ENCODE measurements at regions not wholly inside any gene's neighbourhood (a gene's known extent, or its start where the extent isn't known, plus 50 kb on each side); places are given as distances from the start of the nearest gene placed in this dataset.

DNA sequence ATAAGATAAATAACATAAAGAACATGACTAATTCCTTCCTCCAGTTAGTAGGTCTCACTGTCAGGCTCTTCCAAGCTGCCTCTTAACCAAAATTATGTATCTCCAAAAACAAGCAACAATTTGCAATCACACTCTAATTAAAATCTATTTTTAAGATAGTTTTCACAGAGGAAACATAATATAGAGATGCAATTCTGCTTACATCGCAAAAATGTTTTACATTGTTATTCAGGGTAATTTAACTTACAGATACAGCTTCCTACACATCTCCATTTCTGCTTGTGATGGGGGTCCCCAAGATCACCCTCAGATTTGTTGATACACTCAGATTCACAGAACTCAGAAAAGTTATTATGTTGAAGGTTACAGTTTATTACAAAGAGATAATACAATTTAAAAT is 115.5 kb downstream of the DSC3 start:
- no peaks in the 10 kb centered on the region for H3K27me3 Mint-ChIP-seq (ENCODE audit: low read depth)
- no peak overlapping the region for H3K4me2 ChIP-seq (ENCODE audit: insufficient read depth, insufficient read length, low read length)
- TF ChIP-seq, protein P1, sequence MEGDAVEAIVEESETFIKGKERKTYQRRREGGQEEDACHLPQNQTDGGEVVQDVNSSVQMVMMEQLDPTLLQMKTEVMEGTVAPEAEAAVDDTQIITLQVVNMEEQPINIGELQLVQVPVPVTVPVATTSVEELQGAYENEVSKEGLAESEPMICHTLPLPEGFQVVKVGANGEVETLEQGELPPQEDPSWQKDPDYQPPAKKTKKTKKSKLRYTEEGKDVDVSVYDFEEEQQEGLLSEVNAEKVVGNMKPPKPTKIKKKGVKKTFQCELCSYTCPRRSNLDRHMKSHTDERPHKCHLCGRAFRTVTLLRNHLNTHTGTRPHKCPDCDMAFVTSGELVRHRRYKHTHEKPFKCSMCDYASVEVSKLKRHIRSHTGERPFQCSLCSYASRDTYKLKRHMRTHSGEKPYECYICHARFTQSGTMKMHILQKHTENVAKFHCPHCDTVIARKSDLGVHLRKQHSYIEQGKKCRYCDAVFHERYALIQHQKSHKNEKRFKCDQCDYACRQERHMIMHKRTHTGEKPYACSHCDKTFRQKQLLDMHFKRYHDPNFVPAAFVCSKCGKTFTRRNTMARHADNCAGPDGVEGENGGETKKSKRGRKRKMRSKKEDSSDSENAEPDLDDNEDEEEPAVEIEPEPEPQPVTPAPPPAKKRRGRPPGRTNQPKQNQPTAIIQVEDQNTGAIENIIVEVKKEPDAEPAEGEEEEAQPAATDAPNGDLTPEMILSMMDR (conservative IDR thresholded peaks at IDR 0.05) = no peak

More for the DNA sequence above, 115.5 kb downstream of the DSC3 start:
- H3K4me3 Mint-ChIP-seq = no peak overlapping the region
- H3K79me1 ChIP-seq (ENCODE audit: insufficient read depth, low read depth, low read length, poor library complexity, severe bottlenecking) = no peaks in the 10 kb centered on the region
- no peak overlapping the region for H3K9ac ChIP-seq (ENCODE audit: extremely low read depth, insufficient read length, low read length)
- no peaks in the 10 kb centered on the region for H3K9me3 ChIP-seq (ENCODE audit: control insufficient read depth, low read depth, low read length)
- no peak overlapping the region for H2AFZ ChIP-seq (ENCODE audit: low read length)
- no peaks in the 10 kb centered on the region for H3K79me2 ChIP-seq (ENCODE audit: insufficient read depth, low read length)
- no peak overlapping the region for H2BK15ac ChIP-seq (ENCODE audit: low read depth, low read length)
- no peak for DNase-seq
- no peaks in the 10 kb centered on the region for H3K23me2 ChIP-seq (ENCODE audit: insufficient read length, low read depth, low read length, poor library complexity, severe bottlenecking)
- H3K27me3 ChIP-seq (ENCODE audit: insufficient read depth, low read length) = no peaks in the 10 kb centered on the region
- no peak overlapping the region for H2BK12ac ChIP-seq (ENCODE audit: insufficient read length, low read depth, low read length)
- H3K27ac ChIP-seq (ENCODE audit: insufficient read length, low read depth, low read length) = no peak overlapping the region
- no peak overlapping the region for H4K5ac ChIP-seq (ENCODE audit: insufficient read length, low read depth, low read length)
- H3T11ph ChIP-seq (ENCODE audit: low read length) = no peak overlapping the region
- H3K56ac ChIP-seq (ENCODE audit: insufficient read length, low read depth, low read length) = no peak overlapping the region
- H3K23ac ChIP-seq (ENCODE audit: insufficient read length, low read depth, low read length) = no peak overlapping the region
- H3K9me3 Mint-ChIP-seq = no peaks in the 10 kb centered on the region
- H2BK120ac ChIP-seq (ENCODE audit: low read depth, low read length, poor library complexity, severe bottlenecking) = no peak overlapping the region
- no peak overlapping the region for H3K4ac ChIP-seq (ENCODE audit: low read depth, low read length)
- no peak overlapping the region for H2BK5ac ChIP-seq (ENCODE audit: insufficient read length, low read length)
- no peak overlapping the region for H2AK5ac ChIP-seq (ENCODE audit: insufficient read length, low read length)
- H2BK20ac ChIP-seq (ENCODE audit: low read depth, low read length, poor library complexity, severe bottlenecking) = no peak overlapping the region
- no peak overlapping the region for H3K18ac ChIP-seq (ENCODE audit: insufficient read length, low read depth, low read length)
- H4K20me1 ChIP-seq (ENCODE audit: control insufficient read depth, insufficient read depth, insufficient read length) = no peaks in the 10 kb centered on the region
- H3K36me3 Mint-ChIP-seq (ENCODE audit: insufficient read depth in 1 of 3, low read depth in 3 of 3) = no peaks in the 10 kb centered on the region
- H3K4me1 Mint-ChIP-seq = peaks cover 2 to 4% of the 10 kb centered on the region in 2 experiments; a peak in 2 of 4 replicates
- no peaks in the 10 kb centered on the region for H3K4me1 ChIP-seq (ENCODE audit: insufficient read depth, low read length)
- H4K91ac ChIP-seq (ENCODE audit: insufficient read length, low read depth, low read length) = no peak overlapping the region
- H4K8ac ChIP-seq (replicated peaks; ENCODE audit: insufficient read length, low read depth, low read length) = no peak overlapping the region
- no peak overlapping the region for H3K14ac ChIP-seq (ENCODE audit: insufficient read depth, low read length)
- WGBS (ENCODE audit: extremely low coverage, insufficient read length, low lambda C conversion rate) = no CpG with 5 or more reads among the region's 1 CpG
- H3K27ac Mint-ChIP-seq = no peak overlapping the region
